GM23338 (cell line): ENCODE measurements at regions not wholly inside any gene's neighbourhood (a gene's known extent, or its start where the extent isn't known, plus 50 kb on each side); places are given as distances from the start of the nearest gene placed in this dataset.

Experiments used
- ATAC-seq: fragments of 200-7000 bp; cut with Tn5 transposase; 3 replicates; pipeline ENCODE4 v1.9.1; 2020
- DNase-seq: peaks from one replicate; pipeline ENCODE4 v3.0.0-alpha.2; 2015; ENCODE audit warnings: low spot score
- H2AFZ ChIP-seq: fragments of 200-600 bp; sonication (generic); 2 replicates; pipeline ENCODE4 v1.8.0; 2016; ENCODE audit warnings: antibody characterized with exemption, mild to moderate bottlenecking, moderate library complexity
- H3F3A ChIP-seq: fragments of 200-600 bp; sonication (generic); replicated peaks from 2 replicates; pipeline ENCODE4 v1.8.0; 2017; ENCODE audit warnings: antibody characterized with exemption, mixed run types, low read depth
- H3K27ac ChIP-seq: fragments of 200-600 bp; sonication (generic); 2 replicates; pipeline ENCODE4 v1.6.1; 2016; ENCODE audit warnings: low read depth
- H3K27me3 ChIP-seq: fragments of 200-600 bp; sonication (generic); 2 replicates; pipeline ENCODE4 v1.8.0; 2016; ENCODE audit warnings: mild to moderate bottlenecking, mixed run types, moderate library complexity; ENCODE audit not compliant: insufficient read depth
- H3K36me3 ChIP-seq: fragments of 200-600 bp; sonication (generic); 2 replicates; pipeline ENCODE4 v1.8.0; 2016; ENCODE audit warnings: mild to moderate bottlenecking; ENCODE audit not compliant: insufficient read depth
- H3K4me1 ChIP-seq: fragments of 200-600 bp; sonication (generic); 2 replicates; pipeline ENCODE4 v1.8.0; 2016; ENCODE audit warnings: mild to moderate bottlenecking, moderate library complexity; ENCODE audit not compliant: insufficient read depth
- H3K4me2 ChIP-seq: fragments of 200-600 bp; sonication (generic); 2 replicates; pipeline ENCODE4 v1.7.1; 2017; ENCODE audit warnings: mixed run types
- H3K4me3 ChIP-seq: fragments of 200-600 bp; sonication (generic); 2 replicates; pipeline ENCODE4 v1.6.1; 2016; ENCODE audit warnings: mixed run types
- H3K79me2 ChIP-seq: fragments of 200-600 bp; sonication (generic); replicated peaks from 2 replicates; pipeline ENCODE4 v1.8.0; 2017; ENCODE audit warnings: mild to moderate bottlenecking; ENCODE audit not compliant: insufficient read depth
- H3K9me2 ChIP-seq: fragments of 200-600 bp; sonication (generic); 2 replicates; pipeline ENCODE4 v1.8.0; 2017; ENCODE audit not compliant: insufficient read depth
- H4K20me1 ChIP-seq: fragments of 200-600 bp; sonication (generic); replicated peaks from 2 replicates; pipeline ENCODE4 v1.8.0; 2017; ENCODE audit warnings: mild to moderate bottlenecking; ENCODE audit not compliant: insufficient read depth
- H3K27ac Mint-ChIP-seq: 2 replicates; pipeline ENCODE4 v1.8.0; 2020; ENCODE audit warnings: inconsistent platforms, mild to moderate bottlenecking, moderate library complexity, mixed read lengths
- H3K27me3 Mint-ChIP-seq: 3 replicates; pipeline ENCODE4 v1.8.0; 2022; ENCODE audit warnings: low read depth, mild to moderate bottlenecking, moderate library complexity, mixed read lengths, inconsistent platforms; ENCODE audit not compliant: insufficient read depth, poor library complexity
- H3K36me3 Mint-ChIP-seq: 3 replicates; pipeline ENCODE4 v1.8.0; 2021; ENCODE audit warnings: low read depth, mild to moderate bottlenecking, inconsistent platforms, moderate library complexity, mixed read lengths
- H3K4me1 Mint-ChIP-seq: 3 replicates; pipeline ENCODE4 v1.8.0; 2020; ENCODE audit warnings: mild to moderate bottlenecking, inconsistent platforms, mixed read lengths
- H3K4me3 Mint-ChIP-seq: 3 replicates; pipeline ENCODE4 v1.8.0; 2021; ENCODE audit warnings: moderate library complexity, mild to moderate bottlenecking, inconsistent platforms, mixed read lengths
- H3K9me3 Mint-ChIP-seq: 3 replicates; pipeline ENCODE4 v1.8.0; 2020; ENCODE audit warnings: moderate library complexity, mild to moderate bottlenecking, inconsistent platforms, mixed read lengths
- CREB1 ChIP-seq: fragments of 250-450 bp; sonication (Bioruptor Pico); IDR thresholded peaks from 2 replicates; pipeline ENCODE4 v1.5.0; 2020; ENCODE audit warnings: low read depth, mild to moderate bottlenecking, moderate library complexity
- ETS1 ChIP-seq: IDR thresholded peaks from 2 replicates; pipeline ENCODE4 v1.6.1; 2016; ENCODE audit warnings: antibody characterized with exemption
- EZH2phosphoT487 ChIP-seq: fragments of 200-600 bp; sonication (generic); IDR thresholded peaks from one replicate; pipeline ENCODE4 v1.8.1; 2018; ENCODE audit warnings: antibody characterized with exemption; ENCODE audit not compliant: unreplicated experiment
- NANOG ChIP-seq: IDR thresholded peaks from 2 replicates; pipeline ENCODE4 v1.6.1; 2016; ENCODE audit warnings: antibody characterized with exemption, borderline replicate concordance
- POLR2AphosphoS5 ChIP-seq: IDR thresholded peaks from 2 replicates; pipeline ENCODE4 v1.6.1; 2016; ENCODE audit warnings: antibody characterized with exemption, low read depth
- REST ChIP-seq: IDR thresholded peaks from one replicate; pipeline ENCODE4 v1.6.1; 2018; ENCODE audit warnings: antibody characterized with exemption; ENCODE audit not compliant: unreplicated experiment
- STAT1 ChIP-seq: IDR thresholded peaks from one replicate; pipeline ENCODE4 v1.6.1; 2016; ENCODE audit warnings: antibody characterized with exemption; ENCODE audit not compliant: unreplicated experiment
- ZNF114 ChIP-seq: fragments of 250-450 bp; sonication (Bioruptor Pico); IDR thresholded peaks from 2 replicates; pipeline ENCODE4 v1.5.0; 2020; ENCODE audit warnings: mild to moderate bottlenecking, moderate library complexity
- ZNF331 ChIP-seq: fragments of 250-450 bp; sonication (Bioruptor Pico); IDR thresholded peaks from 2 replicates; pipeline ENCODE4 v1.5.0; 2020; ENCODE audit warnings: low read depth, mild to moderate bottlenecking, moderate library complexity
- TF ChIP-seq, protein P1 (sequence below): fragments of 250-450 bp; sonication (Bioruptor Pico); IDR thresholded peaks from 2 replicates; pipeline ENCODE4 v1.5.0; 2020; ENCODE audit warnings: mild to moderate bottlenecking, moderate library complexity
- TF ChIP-seq, protein P2 (sequence below), 2 experiments: fragments of 200-600 bp in 1 of 2; sonication (generic) in 1 of 2; conservative IDR thresholded peaks; 2 replicates each; pipeline versions ENCODE4 v1.5.1 to v1.6.1; 2016 to 2017; ENCODE audit warnings: antibody characterized with exemption in 2 of 2, low read depth in 2 of 2, mild to moderate bottlenecking in 2 of 2, moderate library complexity in 1 of 2

GRCh38 chr5:123864578-123864977, 352.6 kb downstream of the CSNK1G3 start:
- H3K27me3 ChIP-seq = no peaks in the 10 kb centered on the region
- Mint-ChIP-seq H3K27me3 (peaks cover 3% of the 10 kb centered on the region), H3K4me1 (no peaks in the 10 kb centered on the region; the same call in 2 of the 3 replicates), H3K36me3 (no peaks in the 10 kb centered on the region), H3K9me3 (peaks cover 5% of the 10 kb centered on the region; the same call in 2 of the 3 replicates), H3K4me3 (no peak overlapping the region), H3K27ac (no peak overlapping the region)
- H3K36me3 ChIP-seq = no peaks in the 10 kb centered on the region
- no peak for ATAC-seq
- TF ChIP-seq, protein P1, sequence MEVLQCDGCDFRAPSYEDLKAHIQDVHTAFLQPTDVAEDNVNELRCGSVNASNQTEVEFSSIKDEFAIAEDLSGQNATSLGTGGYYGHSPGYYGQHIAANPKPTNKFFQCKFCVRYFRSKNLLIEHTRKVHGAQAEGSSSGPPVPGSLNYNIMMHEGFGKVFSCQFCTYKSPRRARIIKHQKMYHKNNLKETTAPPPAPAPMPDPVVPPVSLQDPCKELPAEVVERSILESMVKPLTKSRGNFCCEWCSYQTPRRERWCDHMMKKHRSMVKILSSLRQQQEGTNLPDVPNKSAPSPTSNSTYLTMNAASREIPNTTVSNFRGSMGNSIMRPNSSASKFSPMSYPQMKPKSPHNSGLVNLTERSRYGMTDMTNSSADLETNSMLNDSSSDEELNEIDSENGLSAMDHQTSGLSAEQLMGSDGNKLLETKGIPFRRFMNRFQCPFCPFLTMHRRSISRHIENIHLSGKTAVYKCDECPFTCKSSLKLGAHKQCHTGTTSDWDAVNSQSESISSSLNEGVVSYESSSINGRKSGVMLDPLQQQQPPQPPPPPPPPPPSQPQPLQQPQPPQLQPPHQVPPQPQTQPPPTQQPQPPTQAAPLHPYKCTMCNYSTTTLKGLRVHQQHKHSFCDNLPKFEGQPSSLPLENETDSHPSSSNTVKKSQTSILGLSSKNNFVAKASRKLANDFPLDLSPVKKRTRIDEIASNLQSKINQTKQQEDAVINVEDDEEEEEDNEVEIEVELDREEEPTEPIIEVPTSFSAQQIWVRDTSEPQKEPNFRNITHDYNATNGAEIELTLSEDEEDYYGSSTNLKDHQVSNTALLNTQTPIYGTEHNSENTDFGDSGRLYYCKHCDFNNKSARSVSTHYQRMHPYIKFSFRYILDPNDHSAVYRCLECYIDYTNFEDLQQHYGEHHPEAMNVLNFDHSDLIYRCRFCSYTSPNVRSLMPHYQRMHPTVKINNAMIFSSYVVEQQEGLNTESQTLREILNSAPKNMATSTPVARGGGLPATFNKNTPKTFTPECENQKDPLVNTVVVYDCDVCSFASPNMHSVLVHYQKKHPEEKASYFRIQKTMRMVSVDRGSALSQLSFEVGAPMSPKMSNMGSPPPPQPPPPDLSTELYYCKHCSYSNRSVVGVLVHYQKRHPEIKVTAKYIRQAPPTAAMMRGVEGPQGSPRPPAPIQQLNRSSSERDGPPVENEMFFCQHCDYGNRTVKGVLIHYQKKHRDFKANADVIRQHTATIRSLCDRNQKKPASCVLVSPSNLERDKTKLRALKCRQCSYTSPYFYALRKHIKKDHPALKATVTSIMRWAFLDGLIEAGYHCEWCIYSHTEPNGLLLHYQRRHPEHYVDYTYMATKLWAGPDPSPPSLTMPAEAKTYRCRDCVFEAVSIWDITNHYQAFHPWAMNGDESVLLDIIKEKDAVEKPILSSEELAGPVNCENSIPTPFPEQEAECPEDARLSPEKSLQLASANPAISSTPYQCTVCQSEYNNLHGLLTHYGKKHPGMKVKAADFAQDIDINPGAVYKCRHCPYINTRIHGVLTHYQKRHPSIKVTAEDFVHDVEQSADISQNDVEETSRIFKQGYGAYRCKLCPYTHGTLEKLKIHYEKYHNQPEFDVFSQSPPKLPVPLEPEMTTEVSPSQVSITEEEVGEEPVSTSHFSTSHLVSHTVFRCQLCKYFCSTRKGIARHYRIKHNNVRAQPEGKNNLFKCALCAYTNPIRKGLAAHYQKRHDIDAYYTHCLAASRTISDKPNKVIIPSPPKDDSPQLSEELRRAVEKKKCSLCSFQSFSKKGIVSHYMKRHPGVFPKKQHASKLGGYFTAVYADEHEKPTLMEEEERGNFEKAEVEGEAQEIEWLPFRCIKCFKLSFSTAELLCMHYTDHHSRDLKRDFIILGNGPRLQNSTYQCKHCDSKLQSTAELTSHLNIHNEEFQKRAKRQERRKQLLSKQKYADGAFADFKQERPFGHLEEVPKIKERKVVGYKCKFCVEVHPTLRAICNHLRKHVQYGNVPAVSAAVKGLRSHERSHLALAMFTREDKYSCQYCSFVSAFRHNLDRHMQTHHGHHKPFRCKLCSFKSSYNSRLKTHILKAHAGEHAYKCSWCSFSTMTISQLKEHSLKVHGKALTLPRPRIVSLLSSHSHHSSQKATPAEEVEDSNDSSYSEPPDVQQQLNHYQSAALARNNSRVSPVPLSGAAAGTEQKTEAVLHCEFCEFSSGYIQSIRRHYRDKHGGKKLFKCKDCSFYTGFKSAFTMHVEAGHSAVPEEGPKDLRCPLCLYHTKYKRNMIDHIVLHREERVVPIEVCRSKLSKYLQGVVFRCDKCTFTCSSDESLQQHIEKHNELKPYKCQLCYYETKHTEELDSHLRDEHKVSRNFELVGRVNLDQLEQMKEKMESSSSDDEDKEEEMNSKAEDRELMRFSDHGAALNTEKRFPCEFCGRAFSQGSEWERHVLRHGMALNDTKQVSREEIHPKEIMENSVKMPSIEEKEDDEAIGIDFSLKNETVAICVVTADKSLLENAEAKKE (CRISPR knock-in tag) = no peak
- TF ChIP-seq POLR2AphosphoS5 (no peak), ZNF331 (no peak), EZH2phosphoT487 (no peak), ZNF114 (no peak), ETS1 (no peak), STAT1 (no peak), CREB1 (CRISPR knock-in tag) (no peak), NANOG (no peak), REST (no peak)
- TF ChIP-seq, protein P2, sequence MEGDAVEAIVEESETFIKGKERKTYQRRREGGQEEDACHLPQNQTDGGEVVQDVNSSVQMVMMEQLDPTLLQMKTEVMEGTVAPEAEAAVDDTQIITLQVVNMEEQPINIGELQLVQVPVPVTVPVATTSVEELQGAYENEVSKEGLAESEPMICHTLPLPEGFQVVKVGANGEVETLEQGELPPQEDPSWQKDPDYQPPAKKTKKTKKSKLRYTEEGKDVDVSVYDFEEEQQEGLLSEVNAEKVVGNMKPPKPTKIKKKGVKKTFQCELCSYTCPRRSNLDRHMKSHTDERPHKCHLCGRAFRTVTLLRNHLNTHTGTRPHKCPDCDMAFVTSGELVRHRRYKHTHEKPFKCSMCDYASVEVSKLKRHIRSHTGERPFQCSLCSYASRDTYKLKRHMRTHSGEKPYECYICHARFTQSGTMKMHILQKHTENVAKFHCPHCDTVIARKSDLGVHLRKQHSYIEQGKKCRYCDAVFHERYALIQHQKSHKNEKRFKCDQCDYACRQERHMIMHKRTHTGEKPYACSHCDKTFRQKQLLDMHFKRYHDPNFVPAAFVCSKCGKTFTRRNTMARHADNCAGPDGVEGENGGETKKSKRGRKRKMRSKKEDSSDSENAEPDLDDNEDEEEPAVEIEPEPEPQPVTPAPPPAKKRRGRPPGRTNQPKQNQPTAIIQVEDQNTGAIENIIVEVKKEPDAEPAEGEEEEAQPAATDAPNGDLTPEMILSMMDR (conservative IDR thresholded peaks at IDR 0.05; ENCODE audit: low read depth in 2 of 2) = no peak
- DNase-seq = no peak
- H2AFZ ChIP-seq = no peak overlapping the region
- H3K4me2 ChIP-seq = no peak overlapping the region
- H3K79me2 ChIP-seq = no peaks in the 10 kb centered on the region
- H4K20me1 ChIP-seq = no peaks in the 10 kb centered on the region
- H3K4me3 ChIP-seq = no peak overlapping the region
- no peak overlapping the region for H3K27ac ChIP-seq
- H3F3A ChIP-seq = no peaks in the 10 kb centered on the region
- H3K4me1 ChIP-seq = no peaks in the 10 kb centered on the region
- H3K9me2 ChIP-seq = peaks cover 5% of the 10 kb centered on the region; the same call in 1 of the 2 replicates
